Progenitor cell of endocrine pancreas (in vitro differentiated cells): ENCODE measurements at regions not wholly inside any gene's neighbourhood (a gene's known extent, or its start where the extent isn't known, plus 50 kb on each side); places are given as distances from the start of the nearest gene placed in this dataset.

ENCODE experiments used
- DNase-seq: peaks from one replicate; pipeline ENCODE4 v3.0.0; 2021; ENCODE audit warnings: low spot score; ENCODE audit not compliant: unreplicated experiment
- H3K27ac Mint-ChIP-seq: 2 replicates; pipeline ENCODE4 v1.8.0; 2021; ENCODE audit warnings: mild to moderate bottlenecking, moderate library complexity, mixed read lengths
- H3K27me3 Mint-ChIP-seq: 2 replicates; pipeline ENCODE4 v1.8.0; 2021; ENCODE audit warnings: mixed read lengths
- H3K36me3 Mint-ChIP-seq: 2 replicates; pipeline ENCODE4 v1.8.0; 2022; ENCODE audit warnings: mixed read lengths; ENCODE audit not compliant: insufficient read depth
- H3K4me1 Mint-ChIP-seq: 2 replicates; pipeline ENCODE4 v1.8.0; 2021; ENCODE audit warnings: low read depth, mixed read lengths
- H3K4me3 Mint-ChIP-seq: 2 replicates; pipeline ENCODE4 v1.8.0; 2021; ENCODE audit warnings: low read depth, mild to moderate bottlenecking, moderate library complexity, mixed read lengths
- H3K9me3 Mint-ChIP-seq: 2 replicates; pipeline ENCODE4 v1.8.0; 2021; ENCODE audit warnings: low read depth, mixed read lengths
- TF ChIP-seq, protein P1 (sequence below): fragments of 200-600 bp; sonication (generic); IDR thresholded peaks from one replicate; pipeline ENCODE4 v1.5.0; 2021; ENCODE audit warnings: antibody characterized with exemption, mild to moderate bottlenecking; ENCODE audit not compliant: unreplicated experiment

DNA sequence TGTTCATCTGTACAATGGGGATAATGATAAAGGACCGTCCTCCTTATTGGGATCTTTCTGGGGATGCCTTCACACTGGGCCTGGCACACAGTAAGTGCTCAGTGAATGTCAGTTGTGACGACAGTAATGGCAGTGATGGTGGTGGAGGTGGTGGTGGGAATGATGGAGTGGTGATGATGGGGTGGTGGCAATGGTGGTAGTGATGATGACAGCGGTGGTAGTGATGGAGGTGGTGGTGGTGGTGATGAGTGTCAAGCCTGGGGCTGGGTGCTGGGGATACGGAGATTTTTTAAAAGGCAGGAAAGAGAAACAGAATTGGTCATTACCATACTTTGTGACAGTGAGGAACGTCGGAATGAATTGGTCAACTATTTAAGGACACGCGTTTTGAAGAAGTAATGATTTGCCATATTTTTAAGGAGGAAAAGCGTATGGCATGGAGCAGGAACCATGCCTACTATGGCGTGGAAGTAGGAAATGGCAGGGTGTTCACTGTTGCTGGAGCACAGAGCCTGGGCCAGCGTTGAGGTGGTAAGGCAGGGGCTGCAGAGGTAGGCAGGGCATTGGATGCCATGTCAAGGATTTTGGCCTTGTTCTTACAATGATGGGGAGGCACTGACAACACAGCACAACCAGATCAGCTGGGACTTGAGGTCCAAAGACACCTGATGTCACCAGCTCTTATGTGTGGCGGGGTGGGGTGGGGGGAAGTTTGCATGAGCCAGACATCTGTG, 128.7 kb downstream of the ACTL8 start:
- Mint-ChIP-seq H3K4me3 (no peak overlapping the region), H3K27ac (no peak overlapping the region), H3K4me1 (no peaks in the 10 kb centered on the region), H3K9me3 (no peaks in the 10 kb centered on the region), H3K36me3 (no peaks in the 10 kb centered on the region), H3K27me3 (peaks cover 34% of the 10 kb centered on the region)
- DNase-seq: no peak
- TF ChIP-seq, protein P1, sequence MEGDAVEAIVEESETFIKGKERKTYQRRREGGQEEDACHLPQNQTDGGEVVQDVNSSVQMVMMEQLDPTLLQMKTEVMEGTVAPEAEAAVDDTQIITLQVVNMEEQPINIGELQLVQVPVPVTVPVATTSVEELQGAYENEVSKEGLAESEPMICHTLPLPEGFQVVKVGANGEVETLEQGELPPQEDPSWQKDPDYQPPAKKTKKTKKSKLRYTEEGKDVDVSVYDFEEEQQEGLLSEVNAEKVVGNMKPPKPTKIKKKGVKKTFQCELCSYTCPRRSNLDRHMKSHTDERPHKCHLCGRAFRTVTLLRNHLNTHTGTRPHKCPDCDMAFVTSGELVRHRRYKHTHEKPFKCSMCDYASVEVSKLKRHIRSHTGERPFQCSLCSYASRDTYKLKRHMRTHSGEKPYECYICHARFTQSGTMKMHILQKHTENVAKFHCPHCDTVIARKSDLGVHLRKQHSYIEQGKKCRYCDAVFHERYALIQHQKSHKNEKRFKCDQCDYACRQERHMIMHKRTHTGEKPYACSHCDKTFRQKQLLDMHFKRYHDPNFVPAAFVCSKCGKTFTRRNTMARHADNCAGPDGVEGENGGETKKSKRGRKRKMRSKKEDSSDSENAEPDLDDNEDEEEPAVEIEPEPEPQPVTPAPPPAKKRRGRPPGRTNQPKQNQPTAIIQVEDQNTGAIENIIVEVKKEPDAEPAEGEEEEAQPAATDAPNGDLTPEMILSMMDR: no peak

DNA sequence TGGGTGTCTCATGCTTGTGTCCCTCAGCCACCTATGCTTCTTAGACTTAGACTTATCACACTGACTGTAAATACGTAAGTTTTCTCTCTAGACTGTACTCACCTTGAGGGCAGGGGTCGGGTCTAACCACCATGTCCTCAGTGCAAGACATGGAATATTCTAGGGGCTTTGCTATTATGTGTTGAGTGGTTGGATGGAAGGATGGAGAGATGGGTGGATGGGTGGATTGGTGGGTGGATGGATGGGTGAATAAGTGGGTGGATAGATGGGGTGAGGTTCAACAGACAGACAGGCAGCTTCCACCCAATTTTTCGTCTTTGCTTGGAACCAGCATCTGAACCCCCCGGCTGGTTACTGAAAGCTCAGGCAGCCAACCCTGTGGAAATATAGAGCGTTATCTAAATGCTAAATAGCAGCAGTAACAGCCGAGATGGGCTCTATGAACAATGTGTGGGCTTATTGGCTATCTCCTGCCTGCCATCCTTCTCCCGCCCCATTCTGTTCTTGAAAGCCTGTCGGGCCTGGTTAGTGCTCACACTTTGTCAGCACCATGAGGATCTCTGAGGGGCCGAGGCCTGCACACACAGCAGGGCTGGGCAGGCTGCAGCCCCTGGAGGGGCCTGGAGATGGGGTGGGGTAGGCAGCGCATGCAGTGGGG, 130.7 kb downstream of the ACTL8 start:
- H3K27ac Mint-ChIP-seq: no peak overlapping the region
- no peaks in the 10 kb centered on the region for H3K9me3 Mint-ChIP-seq
- peaks cover 34% of the 10 kb centered on the region for H3K27me3 Mint-ChIP-seq
- no peaks in the 10 kb centered on the region for H3K36me3 Mint-ChIP-seq
- TF ChIP-seq, protein P1: no peak
- no peaks in the 10 kb centered on the region for H3K4me1 Mint-ChIP-seq
- DNase-seq: no peak
- no peak overlapping the region for H3K4me3 Mint-ChIP-seq

DNA sequence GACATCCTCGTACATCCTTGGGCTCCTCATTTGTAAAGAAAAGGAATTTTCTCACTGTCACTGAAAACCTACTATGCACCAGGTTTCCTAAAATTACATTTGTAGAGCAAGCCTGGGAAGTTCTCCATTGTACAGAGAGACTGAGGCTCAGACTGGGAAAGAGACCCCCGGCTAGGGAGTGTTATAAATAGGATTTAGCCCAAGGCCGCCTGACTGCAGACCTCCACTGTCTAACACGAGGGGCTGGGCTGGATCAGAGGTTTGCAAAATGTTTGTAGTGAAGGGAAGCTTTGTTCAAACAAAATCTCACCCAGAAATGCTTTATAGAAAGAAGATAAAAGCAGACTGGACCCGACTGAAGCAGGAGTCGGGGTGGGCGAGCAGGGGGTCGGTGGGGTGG, 131.3 kb downstream of the ACTL8 start:
- Mint-ChIP-seq H3K27me3 (peaks cover 39% of the 10 kb centered on the region), H3K4me3 (no peak overlapping the region), H3K36me3 (no peaks in the 10 kb centered on the region), H3K4me1 (no peaks in the 10 kb centered on the region), H3K9me3 (no peaks in the 10 kb centered on the region), H3K27ac (no peak overlapping the region)
- no peak for DNase-seq
- TF ChIP-seq, protein P1: no peak

DNA sequence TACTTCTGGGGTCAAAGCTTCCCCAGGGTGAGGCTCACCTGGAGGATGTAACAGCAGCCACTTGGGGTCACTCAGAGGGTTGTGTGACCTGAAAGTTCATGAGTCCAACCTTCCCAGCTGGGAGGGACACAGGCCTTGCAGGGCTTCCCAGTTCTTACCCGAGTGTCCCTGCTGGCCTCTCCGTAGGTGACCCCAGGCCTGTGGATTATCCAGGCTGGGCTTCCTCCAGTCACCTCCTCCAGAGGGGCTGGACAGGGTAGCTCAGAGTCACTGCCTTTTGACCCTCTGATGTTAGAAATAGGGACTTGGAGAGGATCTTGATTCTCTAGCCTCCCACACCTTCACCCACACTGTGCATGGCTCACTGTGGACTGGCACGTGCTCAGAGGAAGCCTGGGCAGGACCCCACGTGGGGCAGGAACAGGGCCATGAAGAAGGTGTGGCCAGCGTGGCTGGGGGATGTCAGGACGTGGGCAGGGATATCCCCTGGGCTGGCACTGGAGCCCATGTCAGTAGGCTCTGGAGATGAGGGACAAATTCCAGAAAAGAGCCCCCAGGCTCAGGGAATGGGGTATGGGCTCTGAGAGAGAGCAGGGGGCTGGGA, 131.8 kb downstream of the ACTL8 start:
- no peaks in the 10 kb centered on the region for H3K9me3 Mint-ChIP-seq
- H3K4me1 Mint-ChIP-seq: no peaks in the 10 kb centered on the region
- DNase-seq: no peak
- H3K4me3 Mint-ChIP-seq: no peak overlapping the region
- H3K36me3 Mint-ChIP-seq: no peaks in the 10 kb centered on the region
- TF ChIP-seq, protein P1: no peak
- H3K27me3 Mint-ChIP-seq: peaks cover 39% of the 10 kb centered on the region
- no peak overlapping the region for H3K27ac Mint-ChIP-seq

DNA sequence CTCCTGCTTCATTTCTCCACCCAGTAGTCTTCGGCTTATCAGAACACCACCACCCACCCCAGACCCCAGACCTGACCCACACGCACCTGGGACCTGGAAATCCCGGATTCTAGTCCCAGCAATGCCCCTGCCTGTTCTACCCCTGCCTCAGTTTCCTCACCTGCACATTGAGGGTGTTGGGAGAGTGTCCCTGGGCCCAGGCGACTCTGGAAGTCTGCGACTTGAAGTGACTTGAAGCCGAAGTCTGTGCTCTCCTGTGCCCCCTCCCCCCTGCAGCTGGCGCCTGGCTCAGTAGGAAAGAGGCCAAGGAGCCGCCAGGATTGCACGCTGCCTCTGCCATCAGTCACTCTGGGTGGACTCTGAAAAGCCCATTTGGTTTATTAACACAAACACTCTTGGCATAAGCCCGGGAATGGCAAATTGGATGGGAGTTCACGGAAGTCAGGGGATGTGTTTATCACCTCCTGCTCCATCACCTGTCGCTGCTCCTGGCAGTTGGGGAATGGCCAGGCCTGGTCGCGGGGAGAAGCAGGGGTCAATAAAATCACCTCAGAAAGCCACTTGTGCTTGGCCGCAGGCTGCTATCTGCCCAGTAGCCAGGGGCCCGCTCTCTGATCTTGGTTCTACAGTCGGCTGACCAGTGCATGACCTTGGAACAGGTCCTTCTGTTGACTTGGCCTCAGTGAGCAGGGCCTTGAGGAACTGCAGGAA, 132.7 kb downstream of the ACTL8 start:
- Mint-ChIP-seq H3K27me3 (peaks cover 43% of the 10 kb centered on the region), H3K4me1 (no peaks in the 10 kb centered on the region), H3K4me3 (no peak overlapping the region), H3K9me3 (no peaks in the 10 kb centered on the region), H3K27ac (no peak overlapping the region), H3K36me3 (no peaks in the 10 kb centered on the region)
- no peak for DNase-seq
- TF ChIP-seq, protein P1: no peak
